Thoracic aorta (tissue), 2 donors: ENCODE measurements at regions not wholly inside any gene's neighbourhood (a gene's known extent, or its start where the extent isn't known, plus 50 kb on each side); places are given as distances from the start of the nearest gene placed in this dataset.

Source experiments
- ATAC-seq: fragments of 150-250 bp; one replicate; pipeline ENCODE4 v1.8.0; 2017; ENCODE audit warnings: low read depth; ENCODE audit not compliant: insufficient number of reproducible peaks, low FRiP score
- DNase-seq: peaks from one replicate; pipeline ENCODE4 v3.0.0-alpha.2; 2020; ENCODE audit warnings: low spot score
- H3K27ac ChIP-seq, 2 donors: fragments of 200-600 bp; sonication (generic); 1 replicate in 1 of 2; 2 replicates in 1 of 2; pipeline ENCODE4 v1.5.1; 2016; ENCODE audit warnings: mild to moderate bottlenecking in 2 of 2, moderate library complexity in 2 of 2
- H3K27me3 ChIP-seq: fragments of 200-600 bp; sonication (generic); replicated peaks from 2 replicates; pipeline ENCODE4 v1.6.0; 2016; ENCODE audit warnings: mild to moderate bottlenecking; ENCODE audit not compliant: insufficient read depth
- H3K36me3 ChIP-seq: fragments of 200-600 bp; sonication (generic); one replicate; pipeline ENCODE4 v1.5.1; 2016
- H3K4me1 ChIP-seq, 2 donors: fragments of 200-600 bp; sonication (generic); 1 replicate in 1 of 2; 2 replicates in 1 of 2; pipeline versions ENCODE4 v1.5.1 to v1.6.0; 2016; ENCODE audit warnings: low read depth in 2 of 2, mild to moderate bottlenecking in 1 of 2; ENCODE audit not compliant: control insufficient read depth in 1 of 2
- H3K4me3 ChIP-seq: fragments of 200-600 bp; sonication (generic); 2 replicates; pipeline ENCODE4 v1.5.1; 2016; ENCODE audit warnings: mild to moderate bottlenecking
- H3K9me3 ChIP-seq: fragments of 200-600 bp; sonication (generic); 2 replicates; pipeline ENCODE4 v1.5.1; 2016
- TF ChIP-seq, protein P1 (sequence below): fragments of 200-600 bp; sonication (generic); IDR thresholded peaks from one replicate; pipeline ENCODE4 v1.5.1; 2019; ENCODE audit warnings: antibody characterized with exemption

DNA sequence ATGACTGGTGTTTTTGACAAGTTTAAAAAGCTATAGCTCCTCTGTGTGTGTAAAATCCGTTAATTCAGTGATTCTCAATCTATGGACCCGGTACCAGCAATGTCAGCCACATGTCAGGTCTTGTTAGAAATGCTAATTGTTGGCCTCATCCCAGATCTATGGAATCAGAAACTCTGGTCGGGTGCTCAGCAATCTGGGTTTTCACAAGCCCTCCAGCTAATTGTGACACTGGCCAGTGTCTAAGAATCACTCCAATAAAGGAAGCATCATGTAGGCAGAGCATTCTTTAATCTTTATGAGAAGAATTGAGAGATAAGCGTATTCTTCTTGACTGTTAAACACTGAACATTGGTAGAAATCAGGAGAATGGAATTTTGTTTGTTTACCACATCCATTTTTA lies 1498.2 kb upstream of the TENM3 start:
- Histone ChIP-seq H3K9me3 (no peaks in the 10 kb centered on the region), H3K27ac (no peak overlapping the region), H3K27me3 (no peaks in the 10 kb centered on the region), H3K4me1 (no peaks in the 10 kb centered on the region), H3K4me3 (no peak overlapping the region), H3K36me3 (no peaks in the 10 kb centered on the region)
- no peak for ATAC-seq
- TF ChIP-seq, protein P1, sequence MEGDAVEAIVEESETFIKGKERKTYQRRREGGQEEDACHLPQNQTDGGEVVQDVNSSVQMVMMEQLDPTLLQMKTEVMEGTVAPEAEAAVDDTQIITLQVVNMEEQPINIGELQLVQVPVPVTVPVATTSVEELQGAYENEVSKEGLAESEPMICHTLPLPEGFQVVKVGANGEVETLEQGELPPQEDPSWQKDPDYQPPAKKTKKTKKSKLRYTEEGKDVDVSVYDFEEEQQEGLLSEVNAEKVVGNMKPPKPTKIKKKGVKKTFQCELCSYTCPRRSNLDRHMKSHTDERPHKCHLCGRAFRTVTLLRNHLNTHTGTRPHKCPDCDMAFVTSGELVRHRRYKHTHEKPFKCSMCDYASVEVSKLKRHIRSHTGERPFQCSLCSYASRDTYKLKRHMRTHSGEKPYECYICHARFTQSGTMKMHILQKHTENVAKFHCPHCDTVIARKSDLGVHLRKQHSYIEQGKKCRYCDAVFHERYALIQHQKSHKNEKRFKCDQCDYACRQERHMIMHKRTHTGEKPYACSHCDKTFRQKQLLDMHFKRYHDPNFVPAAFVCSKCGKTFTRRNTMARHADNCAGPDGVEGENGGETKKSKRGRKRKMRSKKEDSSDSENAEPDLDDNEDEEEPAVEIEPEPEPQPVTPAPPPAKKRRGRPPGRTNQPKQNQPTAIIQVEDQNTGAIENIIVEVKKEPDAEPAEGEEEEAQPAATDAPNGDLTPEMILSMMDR, result no peak
- DNase-seq, result no peak

DNA sequence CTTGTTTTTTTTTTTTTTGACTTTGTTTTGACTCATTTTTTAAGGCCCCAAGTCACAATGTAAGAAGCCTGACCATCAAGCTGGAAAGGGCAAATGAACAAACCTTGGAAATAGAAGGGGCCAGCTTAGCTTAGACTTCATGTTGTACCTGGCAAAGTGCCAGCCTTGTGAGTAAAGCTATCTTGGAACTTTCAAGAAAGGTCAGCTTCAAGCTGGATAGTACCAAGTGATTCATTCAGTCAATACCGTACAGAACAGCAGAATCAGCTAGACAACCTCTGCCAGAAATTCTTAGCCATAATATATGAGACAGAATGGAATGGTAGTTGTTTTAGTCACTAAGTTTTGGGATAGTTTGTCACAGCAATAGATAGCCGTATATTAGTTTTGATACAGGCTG lies 1492.2 kb upstream of the TENM3 start:
- no peak for ATAC-seq
- Histone ChIP-seq H3K27ac (no peak overlapping the region), H3K9me3 (no peaks in the 10 kb centered on the region), H3K4me3 (no peak overlapping the region), H3K4me1 (no peaks in the 10 kb centered on the region), H3K27me3 (no peaks in the 10 kb centered on the region), H3K36me3 (no peaks in the 10 kb centered on the region)
- DNase-seq, result no peak
- TF ChIP-seq, protein P1, result no peak

DNA sequence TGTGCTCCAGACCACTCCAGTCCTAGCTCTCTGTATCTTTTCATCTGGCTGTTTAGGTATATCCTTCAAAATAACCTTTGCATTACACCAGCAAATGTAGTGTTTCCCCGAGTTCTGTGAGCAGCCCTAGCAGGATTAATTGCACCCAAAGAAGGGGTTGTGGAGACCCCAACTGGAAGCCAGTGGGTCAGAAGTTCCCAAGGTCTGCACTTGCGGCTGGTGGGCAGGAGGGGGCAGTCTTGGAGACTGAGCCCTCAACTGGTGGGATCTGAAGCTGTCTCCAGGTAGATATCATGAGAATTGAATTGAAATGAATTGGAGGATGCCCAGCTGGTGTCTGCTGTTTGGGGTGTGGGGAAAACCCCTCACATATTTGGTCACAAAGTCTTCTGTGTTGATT lies 1485.3 kb upstream of the TENM3 start:
- Histone ChIP-seq H3K27ac (no peak overlapping the region), H3K4me3 (no peak overlapping the region), H3K36me3 (no peaks in the 10 kb centered on the region), H3K4me1 (no peaks in the 10 kb centered on the region), H3K27me3 (no peaks in the 10 kb centered on the region), H3K9me3 (no peaks in the 10 kb centered on the region)
- TF ChIP-seq, protein P1, result no peak
- DNase-seq (no peak), ATAC-seq (no peak)

DNA sequence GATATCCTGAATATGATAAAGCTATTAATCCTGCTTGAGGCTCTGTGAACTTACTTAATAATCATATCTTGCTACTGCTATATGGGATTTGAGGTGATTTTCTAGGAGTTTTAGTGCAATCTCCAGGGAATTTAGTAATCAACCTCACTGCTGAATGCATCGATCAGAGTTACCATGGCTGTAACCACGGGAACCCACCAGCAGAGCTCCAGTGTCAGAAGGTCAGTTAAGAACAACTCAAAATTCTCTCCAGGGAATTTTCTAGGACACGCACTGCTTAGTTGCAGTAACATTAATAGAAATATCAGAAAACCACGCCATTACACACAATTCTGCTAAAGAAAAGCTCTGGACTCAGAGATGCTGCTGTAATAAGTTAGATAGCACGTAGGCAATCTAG lies 1477.2 kb upstream of the TENM3 start:
- H3K36me3 ChIP-seq, result no peaks in the 10 kb centered on the region
- H3K4me1 ChIP-seq, result no peaks in the 10 kb centered on the region
- TF ChIP-seq, protein P1, result no peak
- no peak overlapping the region for H3K27ac ChIP-seq
- no peak overlapping the region for H3K4me3 ChIP-seq
- no peaks in the 10 kb centered on the region for H3K27me3 ChIP-seq
- H3K9me3 ChIP-seq, result no peaks in the 10 kb centered on the region
- DNase-seq (no peak), ATAC-seq (no peak)

DNA sequence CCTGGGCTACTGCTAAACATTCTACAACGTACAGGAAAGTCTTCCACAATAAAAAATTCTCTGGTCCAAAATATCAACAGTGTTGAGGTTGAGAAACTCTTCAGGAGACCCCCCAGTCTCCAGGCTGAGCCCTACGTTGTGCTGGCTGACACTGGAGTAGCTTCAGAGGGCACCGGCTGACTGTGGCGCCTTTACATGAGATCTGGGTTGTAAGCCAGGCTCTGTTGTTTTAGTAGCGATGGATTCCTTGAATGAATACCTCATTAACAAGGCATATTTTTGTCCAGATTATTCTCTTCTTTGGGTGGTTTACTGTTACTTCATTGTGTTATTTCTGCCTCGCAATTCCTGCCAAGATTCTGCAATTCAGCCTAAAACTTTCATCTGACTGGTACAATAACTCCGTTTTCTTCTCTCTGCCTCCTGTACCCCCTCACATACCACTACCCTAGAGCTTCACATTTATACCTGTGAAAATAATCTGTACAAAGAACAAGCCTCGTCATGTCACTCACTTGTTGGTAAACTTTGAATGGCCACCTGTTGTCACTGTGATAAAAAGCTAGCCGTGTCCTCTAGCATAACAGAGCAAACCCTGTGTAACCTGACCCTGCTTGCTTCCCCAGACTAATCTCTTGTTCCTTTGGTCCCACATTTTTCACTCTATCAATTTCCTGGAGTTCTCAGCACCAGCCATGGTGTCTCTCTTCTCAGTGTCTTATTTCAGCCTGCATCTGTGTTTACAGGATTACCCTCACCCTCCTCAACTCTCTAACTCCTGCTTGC lies 1476.1 kb upstream of the TENM3 start:
- ATAC-seq, result no peak
- Histone ChIP-seq H3K27ac (no peak overlapping the region), H3K36me3 (no peaks in the 10 kb centered on the region), H3K27me3 (no peaks in the 10 kb centered on the region), H3K4me1 (no peaks in the 10 kb centered on the region), H3K9me3 (no peaks in the 10 kb centered on the region), H3K4me3 (no peak overlapping the region)
- TF ChIP-seq, protein P1, result no peak
- no peak for DNase-seq
